ENCODE measurements at regions not wholly inside any gene's neighbourhood (a gene's known extent, or its start where the extent isn't known, plus 50 kb on each side); places are given as distances from the start of the nearest gene placed in this dataset.

GRCh38 chr16:54409982-54410381 lies 123.4 kb upstream of the IRX3 start:
- H3K27me3 ChIP-seq, result peaks cover 0 to 52% (median 6%) of the 10 kb centered on the region in 4 donors
- DNase-seq (ENCODE audit: extremely low spot score), result no peak
- no peaks in the 10 kb centered on the region for H3K9me3 ChIP-seq
- no peak overlapping the region for H3K27ac ChIP-seq (replicated peaks in 1 of 4)
- H3K36me3 ChIP-seq, result no peaks in the 10 kb centered on the region
- H3K4me1 ChIP-seq, result peaks cover 0 to 9% (median 4%) of the 10 kb centered on the region in 4 donors
- H3K4me3 ChIP-seq, result no peak overlapping the region
- intact Hi-C loops (cut with DNase I), result no loop called here
- 82% methylated on average over 8 of the region's 8 CpGs for WGBS
- TF ChIP-seq CTCF (IDR thresholded peaks at IDR 0.05) (no peak), POLR2A (IDR thresholded peaks at IDR 0.05; ENCODE audit: low read depth) (no peak), POLR2AphosphoS5 (IDR thresholded peaks at IDR 0.05) (no peak), EP300 (IDR thresholded peaks at IDR 0.05) (no peak)

- intact Hi-C loops (cut with DNase I), result no loop called here
- H3K9me3 ChIP-seq, result no peaks in the 10 kb centered on the region
- no peak overlapping the region for H3K27ac ChIP-seq (replicated peaks in 1 of 4)
- H3K4me1 ChIP-seq, result peaks cover 0 to 9% (median 4%) of the 10 kb centered on the region in 4 donors
- no peak overlapping the region for H3K4me3 ChIP-seq
- H3K27me3 ChIP-seq, result peaks cover 0 to 28% (median 3%) of the 10 kb centered on the region in 4 donors
- 47% methylated on average over 3 of the region's 3 CpGs for WGBS
- TF ChIP-seq EP300 (IDR thresholded peaks at IDR 0.05), result no peak
- no peak for TF ChIP-seq CTCF (IDR thresholded peaks at IDR 0.05)
- TF ChIP-seq POLR2AphosphoS5 (IDR thresholded peaks at IDR 0.05), result no peak
- no peak for TF ChIP-seq POLR2A (IDR thresholded peaks at IDR 0.05; ENCODE audit: low read depth)
- no peaks in the 10 kb centered on the region for H3K36me3 ChIP-seq
- DNase-seq (ENCODE audit: extremely low spot score), result no peak
These were observed 121.0 kb upstream of the IRX3 start for GRCh38 chr16:54407596-54407995.

GRCh38 chr16:54405478-54405877 lies 118.9 kb upstream of the IRX3 start:
- H3K36me3 ChIP-seq, result no peaks in the 10 kb centered on the region
- H3K9me3 ChIP-seq, result no peaks in the 10 kb centered on the region
- no peaks in the 10 kb centered on the region for H3K4me1 ChIP-seq
- 84% methylated on average over 5 of the region's 5 CpGs for WGBS
- no peak overlapping the region for H3K27ac ChIP-seq (replicated peaks in 1 of 4)
- DNase-seq (ENCODE audit: extremely low spot score), result no peak
- TF ChIP-seq CTCF (IDR thresholded peaks at IDR 0.05) (no peak), POLR2A (IDR thresholded peaks at IDR 0.05; ENCODE audit: low read depth) (no peak), POLR2AphosphoS5 (IDR thresholded peaks at IDR 0.05) (no peak), EP300 (IDR thresholded peaks at IDR 0.05) (no peak)
- intact Hi-C loops (cut with DNase I), result no loop called here
- peaks cover 0 to 12% (median 0%) of the 10 kb centered on the region in 4 donors for H3K27me3 ChIP-seq
- H3K4me3 ChIP-seq, result no peak overlapping the region

- Histone ChIP-seq H3K27ac (replicated peaks in 1 of 4) (no peak overlapping the region), H3K36me3 (no peaks in the 10 kb centered on the region), H3K9me3 (no peaks in the 10 kb centered on the region), H3K27me3 (peaks cover 0 to 5% (median 0%) of the 10 kb centered on the region in 4 donors), H3K4me3 (no peak overlapping the region), H3K4me1 (no peaks in the 10 kb centered on the region)
- no peak for DNase-seq (ENCODE audit: extremely low spot score)
- 96% methylated on average over 2 of the region's 2 CpGs for WGBS
- intact Hi-C loops (cut with DNase I), result no loop called here
- no peak for TF ChIP-seq EP300 (IDR thresholded peaks at IDR 0.05)
- TF ChIP-seq POLR2AphosphoS5 (IDR thresholded peaks at IDR 0.05), result no peak
- no peak for TF ChIP-seq POLR2A (IDR thresholded peaks at IDR 0.05; ENCODE audit: low read depth)
- TF ChIP-seq CTCF (IDR thresholded peaks at IDR 0.05), result no peak
These were observed 117.0 kb upstream of the IRX3 start for GRCh38 chr16:54403580-54403979.

- intact Hi-C loops (cut with DNase I), result no loop called here
These were observed 116.3 kb upstream of the IRX3 start for GRCh38 chr16:54402873-54403272.

More at GRCh38 chr16:54402873-54403272, 116.3 kb upstream of the IRX3 start:
- WGBS, result 84% methylated on average over 5 of the region's 5 CpGs
- Histone ChIP-seq H3K36me3 (no peaks in the 10 kb centered on the region), H3K4me1 (no peaks in the 10 kb centered on the region), H3K27ac (replicated peaks in 1 of 4) (no peak overlapping the region), H3K4me3 (no peak overlapping the region), H3K27me3 (peaks cover 0 to 8% (median 0%) of the 10 kb centered on the region in 4 donors), H3K9me3 (no peaks in the 10 kb centered on the region)
- DNase-seq (ENCODE audit: extremely low spot score), result no peak
- TF ChIP-seq POLR2A (IDR thresholded peaks at IDR 0.05; ENCODE audit: low read depth), result no peak
